ENCODE measurements at regions not wholly inside any gene's neighbourhood (a gene's known extent, or its start where the extent isn't known, plus 50 kb on each side); places are given as distances from the start of the nearest gene placed in this dataset.

- H3K9me3 ChIP-seq (ENCODE audit: low read length), result peaks cover 98% of the 10 kb centered on the region
- in situ Hi-C loops (cut with HindIII; ENCODE audit: extremely low pct_ligation_motif_present, low pct_unique_long_range_greater_than_20kb) (no loop called here), intact Hi-C loops (cut with micrococcal nuclease; ENCODE audit: unreplicated experiment) (no loop called here)
- under 1% methylated on average over 3 of the region's 3 CpGs for WGBS (ENCODE audit: low lambda C conversion rate)
- H3K4me1 ChIP-seq (ENCODE audit: insufficient read depth, low read length), result no peaks in the 10 kb centered on the region
- no peak overlapping the region for H3K4me3 ChIP-seq (replicated peaks in 1 of 3; ENCODE audit: insufficient read depth in 1 of 3, low read depth in 2 of 3, low read length in 3 of 3)
- FAIRE-seq, result no peak
- H3K4me2 ChIP-seq (ENCODE audit: low read depth, low read length), result no peak overlapping the region
- CTCF ChIA-PET (ENCODE audit: low intra/inter-chr PET ratio, low total read pairs), result no interaction called here
- TF ChIP-seq ATF7-NPFF (CRISPR knock-in tag; IDR thresholded peaks at IDR 0.05; ENCODE audit: low read depth) (no peak), FOXP4 (CRISPR knock-in tag; IDR thresholded peaks at IDR 0.05) (no peak), ZBTB7B (CRISPR knock-in tag; IDR thresholded peaks at IDR 0.05) (no peak), PHB2 (IDR thresholded peaks at IDR 0.05; ENCODE audit: partially characterized antibody) (no peak)
- TF ChIP-seq, protein P1, sequence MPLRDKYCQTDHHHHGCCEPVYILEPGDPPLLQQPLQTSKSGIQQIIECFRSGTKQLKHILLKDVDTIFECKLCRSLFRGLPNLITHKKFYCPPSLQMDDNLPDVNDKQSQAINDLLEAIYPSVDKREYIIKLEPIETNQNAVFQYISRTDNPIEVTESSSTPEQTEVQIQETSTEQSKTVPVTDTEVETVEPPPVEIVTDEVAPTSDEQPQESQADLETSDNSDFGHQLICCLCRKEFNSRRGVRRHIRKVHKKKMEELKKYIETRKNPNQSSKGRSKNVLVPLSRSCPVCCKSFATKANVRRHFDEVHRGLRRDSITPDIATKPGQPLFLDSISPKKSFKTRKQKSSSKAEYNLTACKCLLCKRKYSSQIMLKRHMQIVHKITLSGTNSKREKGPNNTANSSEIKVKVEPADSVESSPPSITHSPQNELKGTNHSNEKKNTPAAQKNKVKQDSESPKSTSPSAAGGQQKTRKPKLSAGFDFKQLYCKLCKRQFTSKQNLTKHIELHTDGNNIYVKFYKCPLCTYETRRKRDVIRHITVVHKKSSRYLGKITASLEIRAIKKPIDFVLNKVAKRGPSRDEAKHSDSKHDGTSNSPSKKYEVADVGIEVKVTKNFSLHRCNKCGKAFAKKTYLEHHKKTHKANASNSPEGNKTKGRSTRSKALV (CRISPR knock-in tag; IDR thresholded peaks at IDR 0.05), result no peak
- ATAC-seq, result no peak
- H3K79me2 ChIP-seq (ENCODE audit: insufficient read depth, low read length), result no peaks in the 10 kb centered on the region
- POLR2A ChIA-PET, result no interaction called here
- no peak overlapping the region for H3K9ac ChIP-seq (ENCODE audit: insufficient read depth, low read depth, low read length)
- DNase-seq (ENCODE audit: low spot score), result no peak
- no peak overlapping the region for H3K27ac ChIP-seq (ENCODE audit: extremely low read length, insufficient read depth, low read length)
- BruUV-seq (replicated peaks), result no TSS peak
- no peaks in the 10 kb centered on the region for H3K27me3 ChIP-seq (ENCODE audit: control insufficient read depth in 1 of 2, insufficient read depth in 2 of 2, low read length in 2 of 2)
- no peak overlapping the region for H2AFZ ChIP-seq (ENCODE audit: low read length)
- no peaks in the 10 kb centered on the region for H3K36me3 ChIP-seq (replicated peaks in 1 of 2; ENCODE audit: control insufficient read depth in 1 of 2, insufficient read depth in 2 of 2, low read length in 2 of 2)
- H4K20me1 ChIP-seq (ENCODE audit: insufficient read depth, low read length), result no peaks in the 10 kb centered on the region
Measured at GRCh38 chr2:4827836-4828235, 864.3 kb upstream of the SOX11 start.
